ENCODE measurements at regions not wholly inside any gene's neighbourhood (a gene's known extent, or its start where the extent isn't known, plus 50 kb on each side); places are given as distances from the start of the nearest gene placed in this dataset.

GRCh38 chr5:67305401-67305800 is 108.8 kb upstream of the CD180 start:
- ATAC-seq, result no peak
- CTCF ChIA-PET, result interaction anchor here (1.1 kb wide), 1 partner anchor 11 kb away, joined by 4 read pairs; no protein-coding TSS in a partner anchor
- 92% methylated on average over 1 of the region's 1 CpG for WGBS (ENCODE audit: insufficient coverage, insufficient replicate concordance, low lambda C conversion rate, missing lambda C conversion rate)
- Histone ChIP-seq H3K79me2 (ENCODE audit: control insufficient read depth, insufficient read depth, low read length) (no peaks in the 10 kb centered on the region), H3K27ac (ENCODE audit: control insufficient read depth, insufficient read depth) (no peak overlapping the region), H3K9me3 (replicated peaks; ENCODE audit: control insufficient read depth, insufficient read depth, low read length) (no peaks in the 10 kb centered on the region; the same call in 2 of the 3 replicates), H3K4me3 (no peak overlapping the region), H3K9ac (ENCODE audit: control insufficient read depth, insufficient read depth, low read length) (no peak overlapping the region), H3K36me3 (ENCODE audit: control insufficient read depth in 2 of 2, insufficient read depth in 2 of 2, low read length in 1 of 2) (no peaks in the 10 kb centered on the region), H2AFZ (ENCODE audit: control insufficient read depth, low read depth, low read length) (no peak overlapping the region), H4K20me1 (ENCODE audit: control insufficient read depth, insufficient read depth) (no peaks in the 10 kb centered on the region), H3K27me3 (replicated peaks in 1 of 2; ENCODE audit: control insufficient read depth in 2 of 2, insufficient read depth in 2 of 2, low read length in 1 of 2) (no peaks in the 10 kb centered on the region), H3K4me1 (ENCODE audit: control insufficient read depth, insufficient read depth, low read length) (no peaks in the 10 kb centered on the region), H3K4me2 (ENCODE audit: control insufficient read depth, insufficient read depth) (no peak overlapping the region)
- no peak for FAIRE-seq
- no peak for DNase-seq (ENCODE audit: low read depth, low spot score)
- in situ Hi-C loops (cut with MboI), result no loop called here
- SMC1A ChIA-PET (ENCODE audit: uncharacterized antibody, unreplicated experiment), result interaction anchor here (1.6 kb wide), 2 partner anchors 10 to 59 kb away, joined by 3 to 4 read pairs; no protein-coding TSS in a partner anchor
- intact Hi-C loops (cut with micrococcal nuclease; ENCODE audit: unreplicated experiment), result no loop called here
- BruUV-seq (replicated peaks), result no TSS peak
- TF ChIP-seq DPF2 (IDR thresholded peaks at IDR 0.05) (no peak), ZSCAN29 (IDR thresholded peaks at IDR 0.05) (no peak), RCOR1 (conservative IDR thresholded peaks at IDR 0.05; ENCODE audit: low read depth, low read length) (no peak), JUNB (IDR thresholded peaks at IDR 0.05) (no peak)
- TF ChIP-seq, protein P1, sequence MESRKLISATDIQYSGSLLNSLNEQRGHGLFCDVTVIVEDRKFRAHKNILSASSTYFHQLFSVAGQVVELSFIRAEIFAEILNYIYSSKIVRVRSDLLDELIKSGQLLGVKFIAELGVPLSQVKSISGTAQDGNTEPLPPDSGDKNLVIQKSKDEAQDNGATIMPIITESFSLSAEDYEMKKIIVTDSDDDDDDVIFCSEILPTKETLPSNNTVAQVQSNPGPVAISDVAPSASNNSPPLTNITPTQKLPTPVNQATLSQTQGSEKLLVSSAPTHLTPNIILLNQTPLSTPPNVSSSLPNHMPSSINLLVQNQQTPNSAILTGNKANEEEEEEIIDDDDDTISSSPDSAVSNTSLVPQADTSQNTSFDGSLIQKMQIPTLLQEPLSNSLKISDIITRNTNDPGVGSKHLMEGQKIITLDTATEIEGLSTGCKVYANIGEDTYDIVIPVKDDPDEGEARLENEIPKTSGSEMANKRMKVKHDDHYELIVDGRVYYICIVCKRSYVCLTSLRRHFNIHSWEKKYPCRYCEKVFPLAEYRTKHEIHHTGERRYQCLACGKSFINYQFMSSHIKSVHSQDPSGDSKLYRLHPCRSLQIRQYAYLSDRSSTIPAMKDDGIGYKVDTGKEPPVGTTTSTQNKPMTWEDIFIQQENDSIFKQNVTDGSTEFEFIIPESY (IDR thresholded peaks at IDR 0.05), result no peak
- TF ChIP-seq, protein P2, sequence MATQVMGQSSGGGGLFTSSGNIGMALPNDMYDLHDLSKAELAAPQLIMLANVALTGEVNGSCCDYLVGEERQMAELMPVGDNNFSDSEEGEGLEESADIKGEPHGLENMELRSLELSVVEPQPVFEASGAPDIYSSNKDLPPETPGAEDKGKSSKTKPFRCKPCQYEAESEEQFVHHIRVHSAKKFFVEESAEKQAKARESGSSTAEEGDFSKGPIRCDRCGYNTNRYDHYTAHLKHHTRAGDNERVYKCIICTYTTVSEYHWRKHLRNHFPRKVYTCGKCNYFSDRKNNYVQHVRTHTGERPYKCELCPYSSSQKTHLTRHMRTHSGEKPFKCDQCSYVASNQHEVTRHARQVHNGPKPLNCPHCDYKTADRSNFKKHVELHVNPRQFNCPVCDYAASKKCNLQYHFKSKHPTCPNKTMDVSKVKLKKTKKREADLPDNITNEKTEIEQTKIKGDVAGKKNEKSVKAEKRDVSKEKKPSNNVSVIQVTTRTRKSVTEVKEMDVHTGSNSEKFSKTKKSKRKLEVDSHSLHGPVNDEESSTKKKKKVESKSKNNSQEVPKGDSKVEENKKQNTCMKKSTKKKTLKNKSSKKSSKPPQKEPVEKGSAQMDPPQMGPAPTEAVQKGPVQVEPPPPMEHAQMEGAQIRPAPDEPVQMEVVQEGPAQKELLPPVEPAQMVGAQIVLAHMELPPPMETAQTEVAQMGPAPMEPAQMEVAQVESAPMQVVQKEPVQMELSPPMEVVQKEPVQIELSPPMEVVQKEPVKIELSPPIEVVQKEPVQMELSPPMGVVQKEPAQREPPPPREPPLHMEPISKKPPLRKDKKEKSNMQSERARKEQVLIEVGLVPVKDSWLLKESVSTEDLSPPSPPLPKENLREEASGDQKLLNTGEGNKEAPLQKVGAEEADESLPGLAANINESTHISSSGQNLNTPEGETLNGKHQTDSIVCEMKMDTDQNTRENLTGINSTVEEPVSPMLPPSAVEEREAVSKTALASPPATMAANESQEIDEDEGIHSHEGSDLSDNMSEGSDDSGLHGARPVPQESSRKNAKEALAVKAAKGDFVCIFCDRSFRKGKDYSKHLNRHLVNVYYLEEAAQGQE (IDR thresholded peaks at IDR 0.05; ENCODE audit: low read depth, low read length), result no peak
- POLR2A ChIA-PET, result interaction anchor here (0.6 kb wide), 1 partner anchor 1085 kb away, joined by 6 read pairs; no protein-coding TSS in a partner anchor
- RAD21 ChIA-PET (ENCODE audit: unreplicated experiment), result no interaction called here
